Smooth muscle cell (in vitro differentiated cells): ENCODE measurements at regions not wholly inside any gene's neighbourhood (a gene's known extent, or its start where the extent isn't known, plus 50 kb on each side); places are given as distances from the start of the nearest gene placed in this dataset.

Source experiments
- DNase-seq: peaks from one replicate; lab custom pipeline; 2025; ENCODE audit not compliant: unreplicated experiment; lab: John Stamatoyannopoulos, UW
- H2AFZ ChIP-seq: fragments of 200-600 bp; sonication (generic); 2 replicates; pipeline ENCODE4 v1.6.0; 2016; ENCODE audit warnings: antibody characterized with exemption, low read depth, mild to moderate bottlenecking
- H3F3A ChIP-seq: fragments of 200-600 bp; sonication (generic); 2 replicates; pipeline ENCODE4 v1.6.0; 2017; ENCODE audit warnings: antibody characterized with exemption, low read depth
- H3K27ac ChIP-seq: fragments of 200-600 bp; sonication (generic); 2 replicates; pipeline ENCODE4 v1.5.1; 2016; ENCODE audit warnings: low read depth, mild to moderate bottlenecking
- H3K27me3 ChIP-seq: fragments of 200-600 bp; sonication (generic); 2 replicates; pipeline ENCODE4 v1.6.1; 2016; ENCODE audit warnings: low read depth, mild to moderate bottlenecking
- H3K36me3 ChIP-seq: fragments of 200-600 bp; sonication (generic); 2 replicates; pipeline ENCODE4 v1.5.1; 2016; ENCODE audit warnings: low read depth
- H3K4me1 ChIP-seq: fragments of 200-600 bp; sonication (generic); 2 replicates; pipeline ENCODE4 v1.5.1; 2016; ENCODE audit warnings: low read depth
- H3K4me2 ChIP-seq: fragments of 200-600 bp; sonication (generic); 2 replicates; pipeline ENCODE4 v1.6.0; 2016; ENCODE audit warnings: mild to moderate bottlenecking
- H3K4me3 ChIP-seq: fragments of 200-600 bp; sonication (generic); 2 replicates; pipeline ENCODE4 v1.5.1; 2016; ENCODE audit warnings: mild to moderate bottlenecking
- H3K79me2 ChIP-seq: fragments of 200-600 bp; sonication (generic); 2 replicates; pipeline ENCODE4 v1.6.0; 2016; ENCODE audit warnings: low read depth, mild to moderate bottlenecking
- H3K9ac ChIP-seq: fragments of 200-600 bp; sonication (generic); 2 replicates; pipeline ENCODE4 v1.6.0; 2016; ENCODE audit warnings: low read depth
- H3K9me3 ChIP-seq: fragments of 200-600 bp; sonication (generic); replicated peaks from 2 replicates; pipeline ENCODE4 v1.5.1; 2016; ENCODE audit warnings: low read depth
- H4K20me1 ChIP-seq: fragments of 200-600 bp; sonication (generic); 2 replicates; pipeline ENCODE4 v1.6.0; 2016; ENCODE audit warnings: low read depth
- WGBS: methylation state at CpG from one replicate; pipeline ENCODE4 v1.1.7; 2016; ENCODE audit warnings: low lambda C conversion rate; 5-methylcytosine and 5-hydroxymethylcytosine counted together
- TF ChIP-seq, protein P1 (sequence below): fragments of 200-600 bp; sonication (generic); IDR thresholded peaks from 2 replicates; pipeline ENCODE4 v1.5.1; 2017; ENCODE audit warnings: borderline replicate concordance, mild to moderate bottlenecking, antibody characterized with exemption; ENCODE audit not compliant: insufficient read depth, poor library complexity, severe bottlenecking

DNA sequence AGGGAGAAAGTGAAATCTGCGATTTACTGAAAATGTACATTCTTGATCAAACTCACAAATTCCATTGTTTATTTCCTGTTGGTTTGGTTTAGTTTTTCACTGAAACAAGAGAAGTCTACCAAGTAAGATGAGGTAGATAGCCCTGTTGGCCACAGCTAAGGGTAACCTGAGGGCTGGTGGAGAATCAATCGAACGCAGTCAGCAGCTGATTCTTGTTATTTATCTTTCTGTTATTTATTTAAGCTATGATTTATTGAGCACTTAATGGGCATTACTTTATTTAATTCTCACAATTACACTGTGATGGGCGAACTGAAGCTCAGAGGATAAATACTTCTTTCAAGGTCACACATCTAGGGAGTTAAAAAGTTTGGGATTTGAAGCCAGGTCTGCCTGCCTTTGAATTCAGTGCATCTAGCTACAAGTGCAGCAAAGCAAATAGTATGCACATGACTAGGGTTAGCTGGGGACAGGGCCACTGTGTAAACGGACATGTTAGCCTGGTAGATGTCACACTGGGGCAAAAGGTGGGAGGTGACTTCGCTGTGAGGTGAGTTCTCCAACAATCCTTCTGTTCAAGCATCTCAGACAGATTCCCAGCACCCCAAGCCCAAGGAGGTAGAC lies 106.5 kb upstream of the GADD45A start:
- H3F3A ChIP-seq = no peaks in the 10 kb centered on the region
- no peak overlapping the region for H3K4me2 ChIP-seq
- H3K9me3 ChIP-seq = no peaks in the 10 kb centered on the region
- no peak overlapping the region for H3K27ac ChIP-seq
- no peaks in the 10 kb centered on the region for H3K36me3 ChIP-seq
- H3K9ac ChIP-seq = no peak overlapping the region
- no peaks in the 10 kb centered on the region for H3K4me1 ChIP-seq
- no peak overlapping the region for H2AFZ ChIP-seq
- no peak for DNase-seq
- no peaks in the 10 kb centered on the region for H4K20me1 ChIP-seq
- H3K4me3 ChIP-seq = no peak overlapping the region
- no peaks in the 10 kb centered on the region for H3K79me2 ChIP-seq
- TF ChIP-seq, protein P1, sequence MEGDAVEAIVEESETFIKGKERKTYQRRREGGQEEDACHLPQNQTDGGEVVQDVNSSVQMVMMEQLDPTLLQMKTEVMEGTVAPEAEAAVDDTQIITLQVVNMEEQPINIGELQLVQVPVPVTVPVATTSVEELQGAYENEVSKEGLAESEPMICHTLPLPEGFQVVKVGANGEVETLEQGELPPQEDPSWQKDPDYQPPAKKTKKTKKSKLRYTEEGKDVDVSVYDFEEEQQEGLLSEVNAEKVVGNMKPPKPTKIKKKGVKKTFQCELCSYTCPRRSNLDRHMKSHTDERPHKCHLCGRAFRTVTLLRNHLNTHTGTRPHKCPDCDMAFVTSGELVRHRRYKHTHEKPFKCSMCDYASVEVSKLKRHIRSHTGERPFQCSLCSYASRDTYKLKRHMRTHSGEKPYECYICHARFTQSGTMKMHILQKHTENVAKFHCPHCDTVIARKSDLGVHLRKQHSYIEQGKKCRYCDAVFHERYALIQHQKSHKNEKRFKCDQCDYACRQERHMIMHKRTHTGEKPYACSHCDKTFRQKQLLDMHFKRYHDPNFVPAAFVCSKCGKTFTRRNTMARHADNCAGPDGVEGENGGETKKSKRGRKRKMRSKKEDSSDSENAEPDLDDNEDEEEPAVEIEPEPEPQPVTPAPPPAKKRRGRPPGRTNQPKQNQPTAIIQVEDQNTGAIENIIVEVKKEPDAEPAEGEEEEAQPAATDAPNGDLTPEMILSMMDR = no peak
- WGBS = 88% methylated on average over 6 of the region's 6 CpGs
- no peaks in the 10 kb centered on the region for H3K27me3 ChIP-seq

DNA sequence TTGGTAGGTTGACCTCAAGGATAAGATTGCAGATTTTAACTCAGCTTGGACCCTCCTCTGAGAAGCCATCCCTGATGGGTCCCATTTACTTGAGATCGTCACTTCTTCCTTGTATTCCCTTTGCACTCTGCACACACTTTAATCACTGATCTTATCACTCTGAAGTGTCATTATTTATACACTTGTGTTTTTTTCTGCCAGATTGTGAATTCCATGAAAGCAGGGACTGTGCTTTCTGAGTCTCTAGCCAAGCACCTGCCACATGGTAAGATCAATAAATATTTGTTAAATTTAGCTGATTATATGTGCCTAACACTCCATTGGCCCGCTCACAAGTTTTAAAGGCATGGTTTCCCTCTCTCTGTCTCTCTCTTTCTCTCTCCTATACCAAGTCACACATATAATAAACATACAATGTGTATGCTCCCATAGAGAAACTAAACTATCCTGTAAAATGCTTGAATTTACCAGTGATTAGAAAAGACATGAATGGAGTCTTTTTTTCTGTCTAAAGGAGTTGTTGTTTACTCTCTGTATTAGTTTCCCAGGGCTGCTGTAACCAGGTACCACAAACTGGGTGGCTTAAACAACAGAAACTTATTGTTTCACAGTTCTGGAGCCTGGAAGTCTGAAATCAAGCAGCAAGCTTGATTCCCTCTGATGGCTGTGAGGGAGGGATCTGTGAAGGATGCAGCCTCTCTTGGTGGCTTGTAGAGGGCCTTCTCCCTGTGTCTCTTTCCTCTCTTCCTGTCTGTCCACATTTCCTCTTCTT lies 105.2 kb upstream of the GADD45A start:
- no peaks in the 10 kb centered on the region for H3K36me3 ChIP-seq

DNA sequence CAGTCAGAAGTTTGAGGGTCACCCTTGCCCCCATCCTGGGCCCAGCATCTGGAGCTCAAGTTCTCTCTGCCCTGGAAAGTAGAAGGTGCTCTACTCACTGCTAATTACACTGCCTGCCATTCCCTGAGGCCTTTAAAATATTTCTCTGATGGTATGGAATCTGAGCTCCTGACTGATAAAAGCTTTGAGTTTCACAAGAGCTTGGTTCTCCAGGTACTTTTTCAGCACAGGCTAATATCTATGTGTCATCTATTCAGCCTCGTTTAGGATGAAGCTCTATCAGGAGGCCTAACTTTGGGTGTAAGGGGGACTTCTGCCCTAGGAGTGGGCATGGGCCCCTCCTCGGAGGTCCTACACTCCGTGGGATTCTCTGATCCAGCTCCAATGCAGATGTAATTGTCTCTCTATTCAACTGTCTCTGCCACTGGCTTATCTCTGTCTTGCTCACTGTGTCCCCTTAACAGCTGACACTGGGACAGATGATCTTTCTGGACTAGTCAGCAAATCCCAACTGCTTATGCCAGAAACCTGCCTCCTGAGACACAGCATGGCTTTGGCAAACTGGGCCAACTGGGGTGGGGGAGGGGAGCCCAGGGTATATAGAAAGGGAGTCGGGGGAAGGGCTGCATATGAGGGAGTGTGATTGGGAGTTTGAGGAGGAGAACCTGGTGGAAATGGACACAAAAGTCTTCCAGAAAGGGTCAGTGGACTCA lies 104.2 kb upstream of the GADD45A start:
- DNase-seq = no peak
- no peaks in the 10 kb centered on the region for H3K4me1 ChIP-seq
- no peaks in the 10 kb centered on the region for H3K36me3 ChIP-seq
- TF ChIP-seq, protein P1 = no peak
- no peak overlapping the region for H3K4me3 ChIP-seq
- no peaks in the 10 kb centered on the region for H3K79me2 ChIP-seq
- H3F3A ChIP-seq = no peaks in the 10 kb centered on the region
- H2AFZ ChIP-seq = no peak overlapping the region
- H3K27me3 ChIP-seq = no peaks in the 10 kb centered on the region
- H3K9ac ChIP-seq = no peak overlapping the region
- H4K20me1 ChIP-seq = no peaks in the 10 kb centered on the region
- WGBS = 84% methylated on average over 4 of the region's 4 CpGs
- H3K9me3 ChIP-seq = no peaks in the 10 kb centered on the region
- H3K27ac ChIP-seq = no peak overlapping the region
- no peak overlapping the region for H3K4me2 ChIP-seq

More for the DNA sequence above, 105.2 kb upstream of the GADD45A start:
- TF ChIP-seq, protein P1 = no peak
- Histone ChIP-seq H3K27ac (no peak overlapping the region), H3K4me2 (no peak overlapping the region), H4K20me1 (no peaks in the 10 kb centered on the region), H3K79me2 (no peaks in the 10 kb centered on the region), H3K9ac (no peak overlapping the region), H3K27me3 (no peaks in the 10 kb centered on the region), H3K9me3 (no peaks in the 10 kb centered on the region), H2AFZ (no peak overlapping the region), H3K4me1 (no peaks in the 10 kb centered on the region), H3F3A (no peaks in the 10 kb centered on the region), H3K4me3 (no peak overlapping the region)
- 35% methylated on average over 2 of the region's 2 CpGs for WGBS
- no peak for DNase-seq
